DMS 273 (cell line): ENCODE measurements at regions not wholly inside any gene's neighbourhood (a gene's known extent, or its start where the extent isn't known, plus 50 kb on each side); places are given as distances from the start of the nearest gene placed in this dataset.
A peak's percentile ranks its signal among the peaks of the same experiment; 100 is the strongest.

ENCODE experiments used
- DNase-seq: peaks from one replicate; lab custom pipeline; 2025; ENCODE audit not compliant: unreplicated experiment; lab: John Stamatoyannopoulos, UW

- no peak for DNase-seq
Measured at GRCh38 chr18:55819448-55819847, 231.5 kb upstream of the TCF4 start.

GRCh38 chr18:55818284-55818683 lies 230.3 kb upstream of the TCF4 start:
- DNase-seq, result no peak

- no peak for DNase-seq
Measured at GRCh38 chr18:55811925-55812324, 223.9 kb upstream of the TCF4 start.

GRCh38 chr18:55805666-55806065 lies 217.7 kb upstream of the TCF4 start:
- DNase-seq, result no peak

- no peak for DNase-seq
Measured at GRCh38 chr18:55795101-55795669, 207.2 kb upstream of the TCF4 start.

GRCh38 chr18:55794288-55795052 lies 206.5 kb upstream of the TCF4 start:
- DNase-seq, result no peak

- no peak for DNase-seq
Measured at GRCh38 chr18:55790296-55790695, 202.3 kb upstream of the TCF4 start.

- DNase-seq, result no peak
Measured at GRCh38 chr18:55787536-55788073, 199.6 kb upstream of the TCF4 start.

- DNase-seq, result no peak
Measured at GRCh38 chr18:55786651-55787272, 198.8 kb upstream of the TCF4 start.

- no peak for DNase-seq
Measured at GRCh38 chr18:55783921-55784320, 195.9 kb upstream of the TCF4 start.

GRCh38 chr18:55781481-55781957 lies 193.5 kb upstream of the TCF4 start:
- DNase-seq, result peak; percentile 79

- DNase-seq, result no peak
Measured at GRCh38 chr18:55780586-55781071, 192.6 kb upstream of the TCF4 start.

- DNase-seq, result peak; percentile 79
Measured at GRCh38 chr18:55779691-55780585, 191.9 kb upstream of the TCF4 start.

- DNase-seq, result no peak
Measured at GRCh38 chr18:55778788-55779690, 191.0 kb upstream of the TCF4 start.

- no peak for DNase-seq
Measured at GRCh38 chr18:55777666-55778304, 189.8 kb upstream of the TCF4 start.

GRCh38 chr18:55775972-55776371 lies 188.0 kb upstream of the TCF4 start:
- DNase-seq, result no peak

- no peak for DNase-seq
Measured at GRCh38 chr18:55774505-55774904, 186.5 kb upstream of the TCF4 start.

- no peak for DNase-seq
Measured at GRCh38 chr18:55768255-55768654, 180.3 kb upstream of the TCF4 start.

- DNase-seq, result no peak
Measured at GRCh38 chr18:55764386-55764785, 176.4 kb upstream of the TCF4 start.
